22Rv1 (cell line): ENCODE measurements at regions not wholly inside any gene's neighbourhood (a gene's known extent, or its start where the extent isn't known, plus 50 kb on each side); places are given as distances from the start of the nearest gene placed in this dataset.

ENCODE experiments used
- H3K27ac ChIP-seq: fragments of 450-650 bp; 2 replicates; pipeline ENCODE4 v1.5.1; 2017
- CTCF ChIP-seq: fragments of 450-650 bp; IDR thresholded peaks from 2 replicates; pipeline ENCODE4 v1.5.1; 2017; ENCODE audit warnings: mild to moderate bottlenecking
- ZFX ChIP-seq: fragments of 450-650 bp; IDR thresholded peaks from 2 replicates; pipeline ENCODE4 v1.6.1; 2017; ENCODE audit warnings: antibody characterized with exemption, borderline replicate concordance

DNA sequence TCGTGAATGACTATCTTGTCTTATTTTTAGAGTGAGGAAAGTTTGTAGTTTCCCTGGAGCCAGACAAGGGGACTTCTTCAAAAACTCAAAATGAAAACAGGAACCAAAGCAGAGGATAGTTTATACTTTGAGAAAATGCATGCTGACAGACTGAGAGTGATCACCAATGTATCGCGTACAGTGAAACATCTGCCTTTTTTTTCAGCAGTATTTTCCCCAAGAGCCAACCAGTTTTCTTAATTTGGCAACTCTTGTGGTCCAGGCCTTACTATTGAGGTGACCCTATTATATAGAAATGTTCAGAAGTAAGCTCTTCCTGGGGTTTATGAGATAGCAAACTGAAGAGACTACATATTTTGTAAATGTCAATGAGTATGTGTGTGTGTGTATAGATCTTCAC lies 153.7 kb upstream of the VRK2 start:
- TF ChIP-seq ZFX (no peak), CTCF (no peak)
- no peak overlapping the region for H3K27ac ChIP-seq

- no peak for TF ChIP-seq CTCF
- TF ChIP-seq ZFX = no peak
- H3K27ac ChIP-seq = no peak overlapping the region
Observed at GRCh38 chr2:57893347-57893746, 153.3 kb upstream of the VRK2 start.

DNA sequence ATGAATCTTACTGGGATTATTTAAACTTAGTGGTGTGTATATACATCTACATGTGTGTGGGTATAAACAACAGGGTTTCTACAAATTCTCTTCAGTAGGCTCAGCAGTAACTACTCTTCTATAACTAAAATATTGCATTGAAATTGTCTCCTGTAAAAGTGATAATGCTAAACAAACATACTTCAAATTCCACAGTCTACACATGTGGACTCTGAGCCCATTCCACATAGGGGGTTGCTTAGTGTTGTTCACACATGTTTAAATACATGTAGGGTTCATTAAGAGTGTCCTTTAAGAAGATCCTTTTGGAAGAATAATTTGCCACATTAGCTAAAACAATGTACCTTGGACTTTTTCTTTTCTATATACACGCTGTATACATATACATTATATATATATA lies 152.8 kb upstream of the VRK2 start:
- TF ChIP-seq CTCF (no peak), ZFX (no peak)

GRCh38 chr2:57894381-57894780 lies 152.2 kb upstream of the VRK2 start:
- TF ChIP-seq ZFX = no peak
- no peak for TF ChIP-seq CTCF
- H3K27ac ChIP-seq = no peak overlapping the region

More for the DNA sequence above, 152.8 kb upstream of the VRK2 start:
- H3K27ac ChIP-seq = no peak overlapping the region

DNA sequence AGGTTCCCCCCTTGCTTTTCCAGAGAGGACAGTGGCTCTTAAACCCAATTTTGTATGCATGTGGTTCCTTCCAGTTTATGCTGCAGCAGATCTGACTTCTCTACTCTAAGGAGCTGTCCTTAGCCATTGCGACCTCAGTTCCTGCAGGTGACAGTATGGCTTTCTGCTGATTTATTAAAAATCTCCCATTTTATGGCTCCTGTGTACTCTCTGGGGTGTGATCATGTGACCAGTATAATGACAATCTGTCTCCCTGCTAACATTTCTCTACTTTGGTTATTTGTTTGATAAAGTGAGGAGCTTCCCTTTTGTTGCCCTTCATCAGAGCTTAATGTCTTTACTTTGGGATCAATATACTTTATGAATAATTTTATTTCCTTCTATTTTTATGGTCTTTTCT lies 148.7 kb upstream of the VRK2 start:
- H3K27ac ChIP-seq = no peak overlapping the region
- TF ChIP-seq ZFX = no peak

DNA sequence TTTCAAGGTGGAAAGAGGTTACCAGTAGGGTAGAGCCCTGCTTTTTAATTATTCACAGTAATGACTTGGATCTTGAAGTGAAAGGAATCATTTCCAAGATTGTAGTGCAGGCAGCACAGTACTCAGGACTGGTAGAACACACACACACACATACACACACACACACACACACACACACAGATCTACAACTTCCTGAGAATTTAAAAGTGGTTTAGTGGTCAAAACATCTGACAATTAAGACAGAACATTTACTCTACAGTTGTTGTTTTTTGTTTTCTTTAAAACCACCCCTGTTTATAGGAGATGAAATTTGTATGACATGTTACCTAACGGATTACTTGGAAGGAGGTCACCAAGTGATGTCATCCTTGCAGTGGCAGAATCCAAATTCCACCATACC lies 146.7 kb upstream of the VRK2 start:
- TF ChIP-seq CTCF = no peak
- TF ChIP-seq ZFX = no peak
- no peak overlapping the region for H3K27ac ChIP-seq

DNA sequence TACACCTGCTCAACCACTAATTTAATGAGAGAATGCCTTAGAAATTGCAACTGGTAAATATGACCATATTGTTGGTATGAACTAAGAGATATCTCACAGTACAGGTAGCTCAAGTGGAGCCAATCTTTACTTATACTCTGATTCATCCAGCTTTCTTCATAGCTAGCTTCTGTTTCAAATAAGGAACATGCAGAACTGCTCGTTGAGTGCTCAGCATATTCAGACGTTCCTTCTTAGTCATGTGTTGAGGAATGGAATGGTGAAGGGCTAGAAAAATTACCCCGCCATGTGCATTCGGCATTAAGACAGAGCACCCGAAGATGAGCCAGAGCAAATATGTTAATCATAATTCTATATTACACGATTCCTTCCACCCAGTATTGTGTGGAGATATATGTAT lies 144.0 kb upstream of the VRK2 start:
- TF ChIP-seq CTCF (no peak), ZFX (no peak)

DNA sequence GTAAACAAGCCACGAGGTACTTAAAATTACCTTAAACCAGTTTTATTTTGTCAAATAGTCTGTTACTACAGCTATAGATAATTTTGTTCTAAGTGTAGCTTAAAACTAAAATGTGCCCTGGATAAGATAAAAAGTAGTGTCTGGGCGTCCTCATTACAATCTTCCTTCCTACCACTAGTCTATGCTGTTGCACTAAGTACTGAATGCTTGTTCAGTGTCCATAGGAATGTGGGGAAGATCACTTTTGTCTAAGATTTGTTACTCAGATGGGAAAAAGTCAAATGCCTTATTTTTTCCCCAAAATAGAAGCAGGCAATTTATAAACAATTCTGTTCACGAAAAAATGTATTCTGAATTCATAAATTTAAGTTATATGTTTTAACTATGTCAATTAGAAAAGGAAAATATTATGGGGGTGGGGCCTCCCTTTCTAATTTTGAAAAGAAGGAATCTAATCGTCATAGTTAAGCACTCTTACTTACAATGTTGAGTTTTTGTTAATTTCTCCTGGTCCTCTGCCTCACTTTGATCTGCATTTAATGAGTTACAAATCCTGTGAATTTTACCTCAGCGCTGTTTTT lies 140.4 kb upstream of the VRK2 start:
- TF ChIP-seq ZFX = no peak
- peak; percentile 88 for TF ChIP-seq CTCF
- H3K27ac ChIP-seq = no peak overlapping the region

More for the DNA sequence above, 144.0 kb upstream of the VRK2 start:
- no peak overlapping the region for H3K27ac ChIP-seq
